ENCODE measurements at regions not wholly inside any gene's neighbourhood (a gene's known extent, or its start where the extent isn't known, plus 50 kb on each side); places are given as distances from the start of the nearest gene placed in this dataset.

DNA sequence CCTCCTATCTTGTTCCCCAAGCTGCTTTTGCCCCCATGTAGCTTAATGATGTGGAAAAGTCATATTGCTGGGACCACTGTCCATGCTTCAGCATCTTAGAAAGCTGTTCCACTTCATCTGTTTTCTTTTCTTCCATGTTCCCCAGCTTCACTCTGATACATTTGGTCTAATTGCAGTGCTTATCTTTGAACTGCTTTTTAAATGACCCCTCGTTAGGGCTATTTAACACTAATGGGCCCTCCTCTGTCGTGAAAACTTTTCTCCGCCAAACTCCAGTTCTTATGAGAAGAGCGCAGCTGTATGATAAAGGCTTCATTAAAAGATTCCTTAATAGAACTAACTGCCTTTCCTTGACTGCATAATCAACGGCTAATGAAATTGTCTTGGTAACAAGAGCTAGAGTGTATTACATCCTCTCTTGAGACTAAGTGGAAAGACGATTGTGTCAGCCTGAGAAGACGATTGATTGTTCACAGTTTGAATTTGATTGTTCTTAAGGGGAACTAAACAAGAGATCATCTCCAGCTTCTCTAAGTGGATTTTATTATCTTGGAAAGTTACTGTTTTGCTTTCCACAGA lies 165.0 kb upstream of the MTNR1B start:
- Histone ChIP-seq H3K27ac (ENCODE audit: low read depth in 2 of 2, low read length in 1 of 2) (no peak overlapping the region), H3K9me2 (no peaks in the 10 kb centered on the region), H3K9ac (no peak overlapping the region), H3K9me3 (no peaks in the 10 kb centered on the region), H3K36me3 (replicated peaks in 1 of 2; ENCODE audit: control insufficient read depth in 1 of 2, insufficient read depth in 2 of 2, low read length in 1 of 2) (no peaks in the 10 kb centered on the region), H4K20me1 (ENCODE audit: insufficient read depth) (no peaks in the 10 kb centered on the region), H3K79me2 (ENCODE audit: insufficient read depth) (no peaks in the 10 kb centered on the region), H3F3A (replicated peaks; ENCODE audit: insufficient read depth) (no peaks in the 10 kb centered on the region), H3K4me2 (no peak overlapping the region), H3K27me3 (ENCODE audit: insufficient read depth) (no peaks in the 10 kb centered on the region), H3K4me3 (ENCODE audit: low read depth in 2 of 2, low read length in 1 of 2) (no peak overlapping the region), H2AFZ (ENCODE audit: low read depth) (no peak overlapping the region), H3K4me1 (ENCODE audit: control insufficient read depth in 1 of 2, insufficient read depth in 2 of 2, low read depth in 1 of 2, low read length in 1 of 2) (no peaks in the 10 kb centered on the region)
- 74% methylated on average over 7 of the region's 7 CpGs for WGBS (ENCODE audit: low lambda C conversion rate)
- CTCF ChIA-PET: interaction anchor here (1.5 to 1.6 kb wide), 2 partner anchors 8 to 82 kb away, joined by 3 read pairs; no protein-coding TSS in a partner anchor
- no peak for DNase-seq
- POLR2A ChIA-PET: no interaction called here
- TF ChIP-seq GABPA (IDR thresholded peaks at IDR 0.05; ENCODE audit: low read depth) (no peak), RFX5 (IDR thresholded peaks at IDR 0.05; ENCODE audit: low read length) (no peak), TAF1 (IDR thresholded peaks at IDR 0.05; ENCODE audit: borderline replicate concordance, low read depth, low read length) (no peak), MXI1 (IDR thresholded peaks at IDR 0.05; ENCODE audit: low read depth, low read length) (no peak), SMC3 (IDR thresholded peaks at IDR 0.05; ENCODE audit: low read depth, low read length) (no peak), RAD21 (IDR thresholded peaks at IDR 0.05; ENCODE audit: low read length) (no peak), EP300 (IDR thresholded peaks at IDR 0.05; ENCODE audit: borderline replicate concordance in 1 of 2, low read depth in 1 of 2, low read length in 1 of 2) (no peak), JUND (IDR thresholded peaks at IDR 0.05) (no peak), SIN3A (IDR thresholded peaks at IDR 0.05; ENCODE audit: borderline replicate concordance, low read depth, low read length) (no peak), YY1 (IDR thresholded peaks at IDR 0.05; ENCODE audit: low read depth) (no peak)
- TF ChIP-seq, protein P1, sequence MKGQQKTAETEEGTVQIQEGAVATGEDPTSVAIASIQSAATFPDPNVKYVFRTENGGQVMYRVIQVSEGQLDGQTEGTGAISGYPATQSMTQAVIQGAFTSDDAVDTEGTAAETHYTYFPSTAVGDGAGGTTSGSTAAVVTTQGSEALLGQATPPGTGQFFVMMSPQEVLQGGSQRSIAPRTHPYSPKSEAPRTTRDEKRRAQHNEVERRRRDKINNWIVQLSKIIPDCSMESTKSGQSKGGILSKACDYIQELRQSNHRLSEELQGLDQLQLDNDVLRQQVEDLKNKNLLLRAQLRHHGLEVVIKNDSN (IDR thresholded peaks at IDR 0.05; ENCODE audit: borderline replicate concordance, low read depth): no peak

DNA sequence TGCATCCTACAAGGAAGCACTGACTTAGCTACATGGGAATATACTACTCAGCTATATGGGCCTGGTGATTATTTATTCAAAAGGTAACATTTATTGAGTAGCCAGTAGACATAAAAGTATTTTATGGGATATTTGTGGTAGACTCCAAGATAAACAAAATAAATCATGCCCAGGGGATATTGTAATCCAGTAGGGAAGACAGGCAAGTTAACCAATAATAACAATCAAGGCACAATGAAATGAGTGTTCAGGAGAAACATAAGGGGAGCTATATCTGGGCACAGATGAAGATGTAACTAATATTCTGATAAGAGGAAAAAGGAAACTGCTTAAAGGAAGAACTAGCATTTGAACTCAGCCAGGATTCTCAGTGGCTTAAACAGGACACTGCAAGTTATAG lies 161.4 kb upstream of the MTNR1B start:
- POLR2A ChIA-PET: no interaction called here

More for the DNA sequence above, 161.4 kb upstream of the MTNR1B start:
- Histone ChIP-seq H3K9ac (no peak overlapping the region), H3K4me3 (ENCODE audit: low read depth in 2 of 2, low read length in 1 of 2) (no peak overlapping the region), H3K79me2 (ENCODE audit: insufficient read depth) (no peaks in the 10 kb centered on the region), H3K9me3 (no peaks in the 10 kb centered on the region), H3K27ac (ENCODE audit: low read depth in 2 of 2, low read length in 1 of 2) (no peak overlapping the region), H2AFZ (ENCODE audit: low read depth) (no peak overlapping the region), H3K4me1 (ENCODE audit: control insufficient read depth in 1 of 2, insufficient read depth in 2 of 2, low read depth in 1 of 2, low read length in 1 of 2) (no peaks in the 10 kb centered on the region), H3K9me2 (no peaks in the 10 kb centered on the region), H3K36me3 (replicated peaks in 1 of 2; ENCODE audit: control insufficient read depth in 1 of 2, insufficient read depth in 2 of 2, low read length in 1 of 2) (no peaks in the 10 kb centered on the region), H3F3A (replicated peaks; ENCODE audit: insufficient read depth) (no peaks in the 10 kb centered on the region), H3K4me2 (no peak overlapping the region), H3K27me3 (ENCODE audit: insufficient read depth) (no peaks in the 10 kb centered on the region), H4K20me1 (ENCODE audit: insufficient read depth) (no peaks in the 10 kb centered on the region)
- DNase-seq: no peak
- TF ChIP-seq CHD2 (IDR thresholded peaks at IDR 0.05; ENCODE audit: low read length, partially characterized antibody) (no peak), RXRA (IDR thresholded peaks at IDR 0.05; ENCODE audit: borderline replicate concordance, low read depth) (no peak), EZH2phosphoT487 (IDR thresholded peaks at IDR 0.05; ENCODE audit: borderline replicate concordance, low read depth) (no peak), TEAD4 (IDR thresholded peaks at IDR 0.05; ENCODE audit: borderline replicate concordance, insufficient read depth) (no peak)
- TF ChIP-seq, protein P2, sequence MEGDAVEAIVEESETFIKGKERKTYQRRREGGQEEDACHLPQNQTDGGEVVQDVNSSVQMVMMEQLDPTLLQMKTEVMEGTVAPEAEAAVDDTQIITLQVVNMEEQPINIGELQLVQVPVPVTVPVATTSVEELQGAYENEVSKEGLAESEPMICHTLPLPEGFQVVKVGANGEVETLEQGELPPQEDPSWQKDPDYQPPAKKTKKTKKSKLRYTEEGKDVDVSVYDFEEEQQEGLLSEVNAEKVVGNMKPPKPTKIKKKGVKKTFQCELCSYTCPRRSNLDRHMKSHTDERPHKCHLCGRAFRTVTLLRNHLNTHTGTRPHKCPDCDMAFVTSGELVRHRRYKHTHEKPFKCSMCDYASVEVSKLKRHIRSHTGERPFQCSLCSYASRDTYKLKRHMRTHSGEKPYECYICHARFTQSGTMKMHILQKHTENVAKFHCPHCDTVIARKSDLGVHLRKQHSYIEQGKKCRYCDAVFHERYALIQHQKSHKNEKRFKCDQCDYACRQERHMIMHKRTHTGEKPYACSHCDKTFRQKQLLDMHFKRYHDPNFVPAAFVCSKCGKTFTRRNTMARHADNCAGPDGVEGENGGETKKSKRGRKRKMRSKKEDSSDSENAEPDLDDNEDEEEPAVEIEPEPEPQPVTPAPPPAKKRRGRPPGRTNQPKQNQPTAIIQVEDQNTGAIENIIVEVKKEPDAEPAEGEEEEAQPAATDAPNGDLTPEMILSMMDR (IDR thresholded peaks at IDR 0.05): no peak
- CTCF ChIA-PET: no interaction called here

All from SK-N-SH (cell line).